PC-9 (cell line): ENCODE measurements at regions not wholly inside any gene's neighbourhood (a gene's known extent, or its start where the extent isn't known, plus 50 kb on each side); places are given as distances from the start of the nearest gene placed in this dataset.

Source experiments
- BruUV-seq: library from RNA; stranded (reverse); fragments of 400-500 nt; replicated peaks from 2 replicates; lab custom pipeline; 2021; lab: Mats Ljungman, UMichigan
- CTCF ChIA-PET: fragments of 300-600 bp; sonication (Branson Sonifier 250); formaldehyde crosslinking; loops from one replicate; lab custom pipeline; 2022; ENCODE audit warnings: antibody characterized with exemption; lab: Charles Lee
- POLR2A ChIA-PET: fragments of 300-600 bp; sonication (Branson Sonifier 250); formaldehyde crosslinking; loops from one replicate; lab custom pipeline; 2022; ENCODE audit warnings: antibody characterized with exemption; ENCODE audit not compliant: unreplicated experiment; lab: Charles Lee
- DNase-seq, 2 experiments: peaks; one replicate each; pipeline versions ENCODE4 v3.0.0 to v3.0.0-alpha.2; 2015 to 2022; ENCODE audit warnings: mixed read lengths in 1 of 2
- H2AFZ ChIP-seq: fragments of 200-600 bp; sonication (generic); 2 replicates; pipeline ENCODE4 v1.8.1; 2017; ENCODE audit warnings: antibody characterized with exemption
- H3F3A ChIP-seq: fragments of 200-600 bp; sonication (generic); 2 replicates; pipeline ENCODE4 v1.8.1; 2017; ENCODE audit warnings: antibody characterized with exemption, mild to moderate bottlenecking, low read depth; ENCODE audit not compliant: insufficient read depth
- H3K27ac ChIP-seq: fragments of 200-600 bp; sonication (generic); 2 replicates; pipeline ENCODE4 v1.6.1; 2016; ENCODE audit warnings: mixed run types
- H3K27me3 ChIP-seq: fragments of 200-600 bp; sonication (generic); 2 replicates; pipeline ENCODE4 v1.6.1; 2016; ENCODE audit warnings: low read depth, mixed run types; ENCODE audit not compliant: insufficient read depth
- H3K36me3 ChIP-seq: fragments of 200-600 bp; sonication (generic); 2 replicates; pipeline ENCODE4 v1.6.1; 2016; ENCODE audit warnings: low read depth, mixed run types
- H3K4me1 ChIP-seq: fragments of 200-600 bp; sonication (generic); replicated peaks from 2 replicates; pipeline ENCODE4 v1.6.1; 2016; ENCODE audit warnings: mixed run types; ENCODE audit not compliant: insufficient read depth
- H3K4me2 ChIP-seq: fragments of 200-600 bp; sonication (generic); 2 replicates; pipeline ENCODE4 v1.6.1; 2017; ENCODE audit warnings: mixed run types
- H3K4me3 ChIP-seq: fragments of 200-600 bp; sonication (generic); 2 replicates; pipeline ENCODE4 v1.6.1; 2016; ENCODE audit warnings: mixed run types
- H3K79me2 ChIP-seq: fragments of 200-600 bp; sonication (generic); 2 replicates; pipeline ENCODE4 v1.6.1; 2017; ENCODE audit warnings: low read depth, mixed run types
- H3K9me2 ChIP-seq: fragments of 200-600 bp; sonication (generic); 2 replicates; pipeline ENCODE4 v1.8.1; 2017; ENCODE audit warnings: mild to moderate bottlenecking; ENCODE audit not compliant: insufficient read depth
- H3K9me3 ChIP-seq: fragments of 200-600 bp; sonication (generic); 2 replicates; pipeline ENCODE4 v1.8.1; 2016; ENCODE audit warnings: low read depth; ENCODE audit not compliant: insufficient read depth
- H4K20me1 ChIP-seq: fragments of 200-600 bp; sonication (generic); 2 replicates; pipeline ENCODE4 v1.8.1; 2017; ENCODE audit not compliant: insufficient read depth
- CTCF ChIP-seq: fragments of 200-600 bp; sonication (generic); conservative IDR thresholded peaks from 2 replicates; pipeline ENCODE4 v1.6.1; 2017; ENCODE audit warnings: mixed run types, antibody characterized with exemption, mild to moderate bottlenecking, moderate library complexity
- EZH2 ChIP-seq: fragments of 200-600 bp; sonication (generic); IDR thresholded peaks from 2 replicates; pipeline ENCODE4 v1.8.0; 2017; ENCODE audit warnings: antibody characterized with exemption, low read depth
- intact Hi-C: fragments of 100-400 bp; cut with micrococcal nuclease; formaldehyde crosslinking; loops from one replicate; pipeline ENCODE4 v1.10.0; 2022; ENCODE audit not compliant: unreplicated experiment

GRCh38 chr4:59044286-59044900 is 1934.2 kb upstream of the IGFBP7 start:
- Histone ChIP-seq H3K9me3 (no peaks in the 10 kb centered on the region), H4K20me1 (no peaks in the 10 kb centered on the region), H2AFZ (no peak overlapping the region), H3K4me2 (no peak overlapping the region), H3K4me1 (no peaks in the 10 kb centered on the region), H3K4me3 (no peak overlapping the region), H3K27me3 (no peaks in the 10 kb centered on the region), H3K36me3 (no peaks in the 10 kb centered on the region), H3K79me2 (no peaks in the 10 kb centered on the region), H3K27ac (no peak overlapping the region), H3F3A (no peaks in the 10 kb centered on the region), H3K9me2 (no peaks in the 10 kb centered on the region)
- TF ChIP-seq CTCF (no peak), EZH2 (no peak)
- ChIA-PET CTCF (no interaction called here), POLR2A (no interaction called here)
- no peak for DNase-seq
- intact Hi-C loops = no loop called here
- BruUV-seq = no TSS peak

- intact Hi-C loops = no loop called here
- H3K9me3 ChIP-seq = no peaks in the 10 kb centered on the region
- CTCF ChIA-PET = no interaction called here
- H3K4me1 ChIP-seq = no peaks in the 10 kb centered on the region
- no peaks in the 10 kb centered on the region for H3K36me3 ChIP-seq
- no peaks in the 10 kb centered on the region for H3K27me3 ChIP-seq
- no peak for DNase-seq
- H3F3A ChIP-seq = no peaks in the 10 kb centered on the region
- no peak overlapping the region for H2AFZ ChIP-seq
- H3K4me3 ChIP-seq = no peak overlapping the region
- no peaks in the 10 kb centered on the region for H4K20me1 ChIP-seq
- H3K9me2 ChIP-seq = no peaks in the 10 kb centered on the region
- H3K27ac ChIP-seq = no peak overlapping the region
- no TSS peak for BruUV-seq
- TF ChIP-seq EZH2 = no peak
- POLR2A ChIA-PET = no interaction called here
- no peak overlapping the region for H3K4me2 ChIP-seq
- no peaks in the 10 kb centered on the region for H3K79me2 ChIP-seq
These were observed 1943.9 kb upstream of the IGFBP7 start for GRCh38 chr4:59054086-59054485.

- H3K79me2 ChIP-seq = no peaks in the 10 kb centered on the region
- H3K27ac ChIP-seq = no peak overlapping the region
- no peak overlapping the region for H2AFZ ChIP-seq
- H3F3A ChIP-seq = no peaks in the 10 kb centered on the region
- no peaks in the 10 kb centered on the region for H3K36me3 ChIP-seq
- TF ChIP-seq EZH2 (no peak), CTCF (no peak)
- H3K4me1 ChIP-seq = no peaks in the 10 kb centered on the region
- no peaks in the 10 kb centered on the region for H3K9me3 ChIP-seq
- no peak for DNase-seq
- no peaks in the 10 kb centered on the region for H3K27me3 ChIP-seq
- ChIA-PET CTCF (no interaction called here), POLR2A (no interaction called here)
- no peak overlapping the region for H3K4me2 ChIP-seq
- no peak overlapping the region for H3K4me3 ChIP-seq
- H3K9me2 ChIP-seq = no peaks in the 10 kb centered on the region
- no TSS peak for BruUV-seq
- intact Hi-C loops = no loop called here
- no peaks in the 10 kb centered on the region for H4K20me1 ChIP-seq
These were observed 1947.6 kb upstream of the IGFBP7 start for GRCh38 chr4:59057804-59058203.

- no peaks in the 10 kb centered on the region for H3K9me2 ChIP-seq
- intact Hi-C loops = no loop called here
- no peak for DNase-seq
- no TSS peak for BruUV-seq
- no peak overlapping the region for H3K27ac ChIP-seq
- no peak overlapping the region for H2AFZ ChIP-seq
- H3K27me3 ChIP-seq = no peaks in the 10 kb centered on the region
- H3K4me2 ChIP-seq = no peak overlapping the region
- H3K4me1 ChIP-seq = no peaks in the 10 kb centered on the region
- H3K4me3 ChIP-seq = no peak overlapping the region
- no peaks in the 10 kb centered on the region for H3K79me2 ChIP-seq
- no peaks in the 10 kb centered on the region for H3K9me3 ChIP-seq
- ChIA-PET CTCF (no interaction called here), POLR2A (no interaction called here)
- H3F3A ChIP-seq = no peaks in the 10 kb centered on the region
- TF ChIP-seq EZH2 (no peak), CTCF (no peak)
- no peaks in the 10 kb centered on the region for H3K36me3 ChIP-seq
- no peaks in the 10 kb centered on the region for H4K20me1 ChIP-seq
These were observed 1948.4 kb upstream of the IGFBP7 start for GRCh38 chr4:59058543-59058942.
